ENCODE measurements at regions not wholly inside any gene's neighbourhood (a gene's known extent, or its start where the extent isn't known, plus 50 kb on each side); places are given as distances from the start of the nearest gene placed in this dataset.

GRCh38 chr6:166842607-166843006 is 113.7 kb downstream of the RNASET2 start:
- H2BK20ac ChIP-seq (ENCODE audit: low read depth, low read length, poor library complexity, severe bottlenecking), result no peak overlapping the region
- H2BK120ac ChIP-seq (ENCODE audit: low read depth, low read length, poor library complexity, severe bottlenecking), result no peak overlapping the region
- no peak overlapping the region for H2BK5ac ChIP-seq (ENCODE audit: insufficient read length, low read length)
- no peaks in the 10 kb centered on the region for H3K79me1 ChIP-seq (ENCODE audit: insufficient read depth, low read depth, low read length, poor library complexity, severe bottlenecking)
- H3K4me2 ChIP-seq (ENCODE audit: insufficient read depth, insufficient read length, low read length), result no peak overlapping the region
- no peak for TF ChIP-seq CTCF (conservative IDR thresholded peaks at IDR 0.05)
- no peaks in the 10 kb centered on the region for H3K9me3 ChIP-seq (ENCODE audit: control insufficient read depth, low read depth, low read length)
- H2BK12ac ChIP-seq (ENCODE audit: insufficient read length, low read depth, low read length), result no peak overlapping the region
- no peak overlapping the region for H3K9ac ChIP-seq (ENCODE audit: extremely low read depth, insufficient read length, low read length)
- no peak overlapping the region for H3K23ac ChIP-seq (ENCODE audit: insufficient read length, low read depth, low read length)
- no peak overlapping the region for H3K14ac ChIP-seq (ENCODE audit: insufficient read depth, low read length)
- H3K27ac ChIP-seq (ENCODE audit: insufficient read length, low read depth, low read length), result no peak overlapping the region
- no peak overlapping the region for H3K4ac ChIP-seq (ENCODE audit: low read depth, low read length)
- peaks cover 2% of the 10 kb centered on the region for H3K23me2 ChIP-seq (ENCODE audit: insufficient read length, low read depth, low read length, poor library complexity, severe bottlenecking)
- H4K8ac ChIP-seq (replicated peaks; ENCODE audit: insufficient read length, low read depth, low read length), result no peak overlapping the region
- no peak overlapping the region for H4K91ac ChIP-seq (ENCODE audit: insufficient read length, low read depth, low read length)
- H2AFZ ChIP-seq (ENCODE audit: low read length), result no peak overlapping the region
- Mint-ChIP-seq H3K4me1 (0 out of 4 replicates have a peak, but pooled peaks cover 0 to 2% of the 10 kb centered on the region in 2 experiments), H3K27ac (peak overlapping the region in 1 of 3 experiments; percentile 50; a peak in 1 of 7 replicates), H3K9me3 (no peaks in the 10 kb centered on the region; a peak in 1 of 5 replicates), H3K36me3 (ENCODE audit: insufficient read depth in 1 of 3, low read depth in 3 of 3) (peaks cover 0 to 2% (median 0%) of the 10 kb centered on the region in 3 experiments; a peak in 2 of 7 replicates), H3K4me3 (no peak overlapping the region), H3K27me3 (ENCODE audit: low read depth) (no peaks in the 10 kb centered on the region; the same call in 1 of the 2 replicates)
- WGBS (ENCODE audit: extremely low coverage, insufficient read length, low lambda C conversion rate), result no CpG with 5 or more reads among the region's 10 CpGs
- no peak overlapping the region for H4K5ac ChIP-seq (ENCODE audit: insufficient read length, low read depth, low read length)
- no peak for DNase-seq
- no peak overlapping the region for H3T11ph ChIP-seq (ENCODE audit: low read length)
- H3K56ac ChIP-seq (ENCODE audit: insufficient read length, low read depth, low read length), result no peak overlapping the region
- no peaks in the 10 kb centered on the region for H3K27me3 ChIP-seq (ENCODE audit: insufficient read depth, low read length)
- H3K4me1 ChIP-seq (ENCODE audit: insufficient read depth, low read length), result no peaks in the 10 kb centered on the region
- no peak overlapping the region for H2BK15ac ChIP-seq (ENCODE audit: low read depth, low read length)
- H4K20me1 ChIP-seq (ENCODE audit: control insufficient read depth, insufficient read depth, insufficient read length), result no peaks in the 10 kb centered on the region
- H3K18ac ChIP-seq (ENCODE audit: insufficient read length, low read depth, low read length), result no peak overlapping the region
- no peak overlapping the region for H2AK5ac ChIP-seq (ENCODE audit: insufficient read length, low read length)
- no peaks in the 10 kb centered on the region for H3K79me2 ChIP-seq (ENCODE audit: insufficient read depth, low read length)

Data from H9 (cell line).